ENCODE measurements at regions not wholly inside any gene's neighbourhood (a gene's known extent, or its start where the extent isn't known, plus 50 kb on each side); places are given as distances from the start of the nearest gene placed in this dataset.

DNA sequence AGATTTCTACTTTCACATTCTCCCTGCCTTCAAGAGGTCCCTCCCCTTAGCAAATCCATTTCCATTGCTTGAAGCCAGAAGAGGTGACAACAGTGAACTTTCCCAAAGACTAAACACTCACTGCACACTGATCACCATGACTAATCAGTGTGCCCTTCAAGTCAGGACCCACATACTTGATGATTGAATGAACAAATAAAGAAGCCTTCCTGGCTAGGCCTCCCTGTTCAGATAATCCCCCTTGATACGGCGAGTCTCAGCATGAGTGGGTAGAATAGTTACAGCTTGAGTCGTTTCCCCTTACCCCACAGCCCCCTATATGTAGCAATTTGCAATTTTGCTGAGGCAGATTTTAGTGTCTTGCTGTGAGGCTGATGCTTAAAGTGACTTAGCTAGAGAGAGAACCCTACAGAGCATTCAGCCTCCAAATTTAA lies 102.2 kb downstream of the UNC5CL start:
- no peak for DNase-seq

DNA sequence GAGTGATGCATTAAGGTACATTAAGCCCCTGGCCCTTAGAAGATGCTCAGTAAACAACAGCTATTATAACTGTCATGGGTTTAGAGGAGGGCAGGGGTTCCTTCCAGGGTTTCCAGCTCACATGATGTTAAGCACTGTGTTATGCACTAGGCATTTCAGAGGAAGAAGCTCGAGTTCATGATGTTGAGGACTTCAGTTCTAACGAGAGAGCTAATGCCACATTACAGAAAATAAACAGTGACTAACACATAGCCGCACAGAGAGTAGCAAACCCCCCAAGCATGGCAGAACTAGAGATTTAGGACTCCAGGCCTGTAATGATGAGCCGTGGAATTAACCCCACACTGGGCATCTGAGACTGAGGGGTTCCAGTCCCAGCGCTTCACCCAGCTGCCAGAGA lies 105.2 kb downstream of the UNC5CL start:
- no peak for DNase-seq

DNA sequence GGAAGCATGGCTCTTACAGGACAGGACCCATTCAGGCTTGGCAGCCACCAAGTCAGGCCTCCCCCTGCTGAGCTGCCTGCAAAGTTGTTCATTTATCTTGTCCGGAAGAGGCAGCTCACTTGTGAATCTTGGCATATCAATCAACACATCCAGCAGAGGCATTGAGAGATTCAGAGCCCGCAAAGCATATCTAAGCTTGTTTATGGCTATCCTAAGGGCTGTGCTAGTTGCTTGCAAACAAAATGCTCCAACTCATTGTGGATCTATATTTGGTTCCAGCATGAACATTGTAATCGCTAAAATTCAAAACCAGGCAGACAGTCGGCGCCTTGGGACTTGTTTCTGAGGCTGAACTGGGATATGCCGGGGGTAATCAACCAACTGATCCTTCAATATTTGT lies 106.1 kb downstream of the UNC5CL start:
- no peak for DNase-seq

DNA sequence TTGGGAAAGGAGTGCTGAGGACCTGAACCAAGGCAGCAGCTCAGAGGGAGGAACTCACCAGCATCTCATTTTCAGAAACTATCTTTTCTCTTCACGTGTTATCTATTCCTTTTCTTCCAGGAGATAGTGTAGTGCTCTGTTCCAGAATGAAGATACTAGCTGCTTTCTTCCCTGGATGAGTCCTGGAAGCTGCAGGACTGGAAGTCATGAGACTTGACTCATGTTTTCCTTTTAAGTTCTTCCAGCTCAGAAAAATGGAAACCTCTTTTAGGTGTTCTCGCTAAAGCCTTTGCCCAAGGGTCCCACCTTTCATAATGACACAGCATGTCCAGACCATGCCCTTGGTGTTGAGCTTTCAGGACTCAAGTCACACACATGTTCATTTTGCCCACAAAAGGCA lies 106.7 kb downstream of the UNC5CL start:
- DNase-seq: no peak

DNA sequence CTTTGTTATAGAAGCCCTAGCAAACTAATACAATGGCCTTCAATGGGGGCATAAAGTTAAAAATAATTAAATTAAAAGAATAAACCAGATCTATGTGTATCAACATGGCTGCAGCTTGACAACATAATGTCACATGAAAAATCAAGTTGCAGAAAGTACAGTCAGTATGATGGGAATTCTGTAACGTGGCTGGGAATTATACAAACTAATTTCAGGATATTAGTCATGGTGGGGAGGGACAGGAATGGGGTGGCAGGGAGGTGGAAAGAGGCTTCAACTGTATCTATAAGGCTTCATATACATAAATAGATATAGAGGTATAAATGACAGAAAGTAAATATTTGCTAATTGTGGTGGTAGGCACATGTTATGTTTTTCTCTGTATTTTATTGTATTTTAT lies 107.1 kb downstream of the UNC5CL start:
- no peak for DNase-seq

DNA sequence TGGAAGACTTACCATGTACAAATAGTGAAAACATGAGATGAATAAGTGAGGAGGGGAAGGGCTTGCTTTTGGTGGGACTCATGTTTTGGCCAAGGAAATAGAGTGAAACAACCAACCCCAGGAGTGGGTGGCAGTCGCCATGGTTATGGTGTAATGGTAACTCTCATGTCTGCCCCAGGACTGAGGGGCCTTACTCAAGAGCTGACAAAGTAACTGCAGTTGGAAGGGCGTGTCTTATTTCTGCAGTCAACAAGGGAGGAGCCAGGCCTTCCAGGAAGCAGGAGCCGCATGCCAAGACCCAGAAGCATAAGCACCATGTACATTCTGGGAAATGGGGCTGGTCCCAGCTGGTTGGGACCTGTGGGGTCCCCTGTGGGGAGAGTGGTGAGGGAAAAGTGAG lies 108.5 kb downstream of the UNC5CL start:
- DNase-seq: no peak

DNA sequence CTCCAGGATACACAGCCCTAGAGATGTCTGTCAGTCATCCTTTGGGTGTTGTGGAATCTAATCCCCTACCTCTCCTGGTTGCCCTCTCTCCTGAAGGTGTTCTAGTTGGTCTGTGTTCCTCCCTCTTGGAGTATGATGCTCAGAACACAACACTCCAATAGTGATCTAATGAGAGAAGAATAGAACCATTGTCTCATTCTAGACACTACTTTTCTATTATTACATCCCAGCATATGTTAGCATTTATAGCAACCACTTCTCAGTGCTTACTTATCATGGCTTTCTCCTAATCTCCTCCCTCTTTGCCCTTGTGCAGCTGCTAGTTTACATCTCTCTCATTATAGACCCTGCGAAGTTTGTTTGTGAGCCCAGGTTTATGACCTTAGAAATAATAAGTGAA lies 109.0 kb downstream of the UNC5CL start:
- no peak for DNase-seq

DNA sequence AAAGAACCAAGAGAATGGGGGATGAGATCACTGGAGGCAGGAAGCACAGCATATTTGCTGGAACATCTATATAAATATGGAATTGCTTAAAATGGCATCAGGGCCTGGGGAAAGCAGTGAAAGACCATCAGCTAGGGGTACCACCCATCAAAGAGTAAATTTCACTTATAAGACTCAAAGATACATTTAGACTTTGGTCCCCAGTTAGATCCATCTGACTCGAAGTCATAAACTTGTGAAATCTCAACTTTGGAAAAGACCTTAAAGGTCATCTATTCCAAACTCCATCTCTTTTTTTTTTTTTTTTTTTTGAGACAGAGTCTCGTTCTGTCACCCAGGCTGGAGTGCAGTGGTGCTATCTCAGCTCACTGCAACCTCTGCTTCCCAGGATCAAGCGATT lies 109.8 kb downstream of the UNC5CL start:
- DNase-seq: no peak

DNA sequence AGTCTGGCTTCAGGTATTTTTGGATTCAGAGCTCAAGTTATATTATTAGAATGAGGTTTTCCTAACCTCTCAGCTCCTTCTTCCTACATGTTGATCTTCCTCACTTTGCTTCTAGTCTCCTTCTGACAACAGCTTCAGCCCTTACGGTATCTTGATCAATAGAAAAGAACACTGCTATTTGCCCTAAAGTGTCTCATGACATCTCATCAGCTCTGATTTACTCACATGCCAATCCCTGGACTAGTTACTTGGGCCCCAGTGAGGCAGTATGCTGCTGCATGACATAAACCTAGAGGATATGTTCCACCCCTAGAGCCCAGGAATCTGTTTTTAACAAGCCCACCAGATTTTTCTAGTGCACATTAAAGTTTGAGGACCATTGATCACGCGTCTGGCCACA lies 110.3 kb downstream of the UNC5CL start:
- DNase-seq: no peak

DNA sequence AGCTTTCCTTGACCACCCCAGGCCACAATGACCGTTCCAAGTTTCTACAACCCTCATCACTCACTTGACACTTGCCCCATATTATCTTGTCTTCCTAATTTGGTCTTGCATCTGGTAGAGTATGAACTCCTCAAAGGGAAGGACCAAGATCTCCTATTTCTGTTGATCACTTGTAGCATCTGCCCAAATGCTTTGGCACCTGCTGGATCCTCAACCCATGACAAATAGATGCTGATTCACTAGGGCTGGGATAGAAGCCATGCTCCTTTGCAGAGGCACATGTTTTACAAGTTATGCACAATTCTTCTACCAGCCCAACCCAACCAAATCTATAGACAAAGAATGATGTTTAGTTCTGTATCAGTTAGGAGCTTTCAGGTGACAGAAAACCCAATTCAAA lies 110.7 kb downstream of the UNC5CL start:
- no peak for DNase-seq

DNA sequence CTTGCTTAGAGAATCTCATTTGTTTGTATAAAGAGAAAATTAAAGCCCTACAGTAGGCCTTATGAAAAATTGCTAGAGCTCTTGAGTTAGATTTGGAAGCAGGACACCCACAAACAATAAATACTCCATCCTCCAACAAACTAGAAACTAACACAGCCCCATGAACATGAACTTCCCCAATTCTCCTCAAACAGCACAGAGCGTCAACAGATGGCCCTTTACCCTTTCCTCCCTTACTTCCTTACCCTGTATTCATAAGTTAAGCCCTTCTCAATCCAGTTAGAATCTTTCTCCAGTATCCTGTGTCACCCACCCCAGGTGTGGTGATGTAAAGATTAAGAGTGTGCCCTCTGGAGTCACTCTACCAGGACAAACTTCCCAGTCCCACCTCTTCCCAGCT lies 113.7 kb downstream of the UNC5CL start:
- DNase-seq: no peak

DNA sequence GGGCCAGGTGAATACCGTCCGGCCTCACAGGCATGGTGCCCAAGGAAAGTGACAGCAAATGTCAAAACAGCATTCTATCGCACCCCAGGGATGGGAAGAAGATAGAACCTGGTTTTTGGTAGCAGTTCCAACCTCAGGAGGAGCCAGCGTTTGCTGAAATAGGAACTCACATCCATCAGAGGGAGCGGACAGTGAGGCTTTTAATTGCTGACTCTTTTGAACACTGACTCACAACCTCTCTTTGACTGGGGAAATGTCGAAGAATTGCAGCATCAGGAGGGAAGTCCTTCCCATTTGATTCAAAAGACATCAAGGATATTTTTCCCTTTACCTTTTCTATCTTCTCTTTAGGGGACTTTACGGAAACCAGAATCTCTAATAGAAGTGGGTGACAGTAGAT lies 114.2 kb downstream of the UNC5CL start:
- DNase-seq: no peak

DNA sequence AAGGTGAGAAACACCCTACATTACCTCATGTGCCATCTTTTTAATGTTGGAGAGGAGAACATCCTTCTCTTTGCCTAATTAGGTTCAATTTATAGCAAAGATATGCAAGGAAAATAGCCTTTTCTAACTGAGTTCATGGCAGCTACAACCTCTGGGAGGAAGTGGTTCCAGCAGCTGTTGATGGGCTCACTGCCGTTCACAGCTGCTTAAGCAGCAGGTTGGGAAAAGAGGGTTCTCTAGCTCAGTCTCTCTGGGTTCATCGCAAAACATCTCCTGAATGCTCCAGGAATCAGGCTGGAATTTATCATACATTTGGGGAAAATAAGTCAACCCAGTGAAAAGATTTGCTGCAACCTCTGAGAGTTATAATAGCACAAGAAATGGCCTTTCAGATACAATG lies 115.1 kb downstream of the UNC5CL start:
- no peak for DNase-seq

DNA sequence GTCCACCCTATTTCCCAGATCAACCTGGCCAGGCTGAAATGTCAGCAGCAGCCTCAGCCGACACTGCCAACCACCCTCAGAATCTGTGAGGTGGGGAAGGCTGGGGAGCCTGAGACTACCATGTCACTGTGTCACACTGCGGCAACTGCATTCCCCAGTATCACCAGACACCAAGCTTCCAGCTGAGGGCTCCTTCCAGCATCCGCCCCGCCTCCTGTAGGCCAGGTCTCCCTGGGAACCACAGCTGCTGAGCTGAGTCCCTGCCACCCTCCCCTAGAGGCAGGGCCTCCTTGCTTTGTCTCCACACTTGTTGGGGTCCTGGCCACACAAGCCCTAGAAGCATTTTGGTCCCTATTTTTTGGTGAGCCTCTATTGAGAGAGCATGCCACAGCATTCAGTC lies 115.7 kb downstream of the UNC5CL start:
- DNase-seq: no peak

DNA sequence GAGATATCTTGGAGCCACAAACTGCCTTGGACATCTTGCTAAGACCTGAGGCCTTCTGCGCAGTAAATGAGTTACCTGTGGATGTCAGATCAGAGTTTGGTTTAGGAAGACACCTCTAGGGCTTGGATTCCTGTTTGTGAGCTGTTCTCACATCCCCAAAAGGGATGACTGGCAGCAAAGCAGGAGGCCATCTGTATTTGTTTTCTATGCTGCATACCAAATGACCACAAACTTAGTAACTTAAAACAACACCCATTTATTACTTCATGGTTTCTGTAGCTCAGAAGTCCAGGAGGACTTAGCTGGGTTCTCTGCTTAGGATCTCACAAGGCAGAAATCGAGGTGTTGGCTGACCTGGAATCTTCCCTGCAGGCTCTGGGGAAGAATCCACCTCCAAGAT lies 116.7 kb downstream of the UNC5CL start:
- DNase-seq: no peak

DNA sequence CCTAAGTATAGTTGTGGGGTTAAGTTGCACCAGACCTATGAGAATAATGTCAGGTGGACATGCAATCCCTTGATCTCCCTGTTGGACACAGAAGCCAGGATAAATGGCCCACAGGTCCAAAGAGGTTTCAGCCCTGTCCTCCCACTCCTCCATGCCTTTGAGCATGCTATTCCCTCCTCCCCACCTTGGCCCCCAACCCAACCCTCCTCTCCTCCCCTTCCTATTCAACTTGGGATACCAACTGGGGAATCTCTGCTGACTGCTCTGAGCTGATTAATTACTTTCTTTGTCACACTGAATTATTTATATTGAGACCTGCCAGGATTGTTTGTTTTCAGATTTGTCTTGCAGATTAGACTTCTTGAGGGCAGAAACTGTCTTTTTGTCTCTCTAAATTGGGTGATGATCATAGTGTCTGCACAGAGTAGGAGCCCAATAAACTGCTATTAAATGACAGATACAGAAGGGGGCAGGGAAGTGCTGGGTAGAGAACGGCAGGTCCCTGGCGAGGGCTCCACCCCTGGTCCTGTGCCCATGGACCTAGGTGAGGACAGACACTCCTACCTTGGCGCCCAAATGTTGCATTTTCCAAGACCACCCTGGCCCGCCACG lies 120.9 kb downstream of the UNC5CL start:
- no peak for DNase-seq

DNA sequence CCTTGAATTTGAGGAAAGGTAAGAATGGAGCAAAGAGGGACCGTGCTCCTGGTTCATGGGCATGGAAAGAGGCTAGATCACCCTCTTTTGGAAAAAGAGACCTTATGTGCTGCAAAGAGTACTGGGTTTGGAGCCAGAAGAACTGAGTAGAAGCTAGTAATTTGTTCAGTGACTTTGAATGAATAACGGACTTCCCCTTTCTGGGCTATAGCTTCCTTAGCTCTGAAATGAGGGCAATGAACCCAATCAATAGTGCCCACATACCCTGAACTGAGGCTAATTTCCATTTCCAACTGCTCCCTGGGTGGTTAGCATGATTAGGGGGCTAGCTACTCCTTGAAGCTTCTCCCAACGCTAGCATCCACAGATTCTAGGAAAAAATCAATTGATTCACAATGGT lies 121.4 kb downstream of the UNC5CL start:
- DNase-seq: no peak

DNA sequence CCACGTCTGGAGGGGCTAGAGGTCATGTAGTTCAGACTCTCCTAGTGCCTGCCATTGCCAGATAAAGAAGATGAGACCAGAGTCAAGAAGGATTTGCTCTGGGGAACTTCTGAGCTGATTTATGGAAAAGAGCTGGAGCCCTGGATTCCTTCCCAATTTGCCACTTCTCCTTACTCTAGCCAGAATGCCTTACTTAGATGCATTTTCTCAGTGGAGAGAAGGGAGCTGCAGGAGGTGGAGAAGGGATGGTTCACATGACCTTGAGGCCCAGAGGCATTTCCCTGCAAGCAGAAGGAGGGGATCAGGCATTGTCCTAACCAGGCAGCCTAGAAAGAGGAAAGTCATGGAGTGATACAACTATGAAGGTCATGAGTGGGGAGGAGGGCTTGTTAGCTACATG lies 122.2 kb downstream of the UNC5CL start:
- DNase-seq: no peak

DNA sequence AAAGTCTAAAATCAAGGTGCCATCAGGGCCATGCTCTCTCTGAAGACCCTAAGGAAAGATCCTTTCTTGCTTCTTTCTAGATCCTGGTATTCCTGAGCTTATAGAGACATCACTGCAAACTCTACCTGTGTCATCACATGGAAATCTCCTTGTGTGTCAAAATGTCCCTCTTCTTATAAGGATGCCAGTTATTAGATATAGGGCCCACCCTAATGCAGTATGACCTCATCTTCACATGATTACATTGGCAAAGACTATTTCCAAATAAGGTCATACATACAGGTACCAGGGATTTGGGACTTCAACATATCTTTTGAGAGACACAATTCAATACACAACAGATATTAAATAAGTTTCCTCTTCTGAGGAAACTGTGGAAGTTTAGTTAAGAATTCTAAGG lies 123.9 kb downstream of the UNC5CL start:
- DNase-seq: no peak

DNA sequence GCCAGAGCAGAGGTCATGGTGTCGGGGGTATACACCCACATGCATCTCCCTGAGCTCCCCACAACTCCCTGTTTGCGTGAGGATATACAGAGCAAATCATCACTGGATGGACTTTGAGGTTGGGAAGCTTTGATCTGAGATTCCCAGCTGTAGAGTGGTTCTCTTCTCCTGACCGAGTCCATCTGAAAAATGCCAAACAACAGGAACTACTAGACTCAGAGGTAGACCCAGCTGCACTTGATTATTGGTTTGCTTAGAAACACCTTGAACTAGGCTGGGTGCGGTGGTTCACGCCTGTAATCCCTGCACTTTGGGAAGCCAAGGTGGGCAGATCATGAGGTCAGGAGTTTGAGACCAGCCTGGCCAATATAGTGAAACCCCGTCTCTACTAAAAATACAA lies 125.0 kb downstream of the UNC5CL start:
- no peak for DNase-seq

DNA sequence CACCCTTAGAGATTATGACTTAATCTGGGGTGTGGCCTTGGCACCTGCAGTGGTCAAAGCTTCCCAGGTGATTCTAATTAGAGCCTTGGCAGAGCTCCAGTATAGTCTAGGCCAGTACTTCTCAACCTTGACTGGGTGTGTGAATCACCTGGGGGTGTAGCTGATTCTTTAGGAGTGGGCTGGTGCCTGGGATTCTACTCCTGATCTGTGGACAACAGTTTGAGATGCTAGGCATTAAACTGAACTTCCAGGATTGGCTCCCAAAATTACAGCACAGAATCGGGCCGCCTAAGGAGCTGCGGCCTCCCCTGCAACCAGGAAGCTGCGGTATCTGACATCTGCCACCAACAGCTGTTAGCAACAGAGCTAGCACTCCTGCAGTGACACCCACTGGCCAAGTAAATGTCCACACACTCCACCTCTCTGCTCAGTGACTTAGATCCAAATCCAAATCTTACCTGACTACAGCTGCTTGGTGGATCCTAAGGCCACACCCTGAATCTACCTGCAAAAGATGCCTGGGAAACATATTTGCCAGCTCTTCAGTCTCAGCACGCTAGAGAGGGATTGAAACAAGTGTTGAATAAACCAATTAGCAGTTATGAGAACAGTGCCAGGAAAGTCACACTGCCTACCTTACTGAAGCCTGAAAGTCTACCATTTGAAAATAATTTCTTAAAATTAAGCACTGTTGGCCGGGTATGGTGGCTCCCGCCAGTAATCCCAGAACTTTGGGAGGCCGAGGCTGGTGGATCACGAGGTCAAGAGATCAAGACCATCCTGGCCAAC lies 126.7 kb downstream of the UNC5CL start:
- no peak for DNase-seq

DNA sequence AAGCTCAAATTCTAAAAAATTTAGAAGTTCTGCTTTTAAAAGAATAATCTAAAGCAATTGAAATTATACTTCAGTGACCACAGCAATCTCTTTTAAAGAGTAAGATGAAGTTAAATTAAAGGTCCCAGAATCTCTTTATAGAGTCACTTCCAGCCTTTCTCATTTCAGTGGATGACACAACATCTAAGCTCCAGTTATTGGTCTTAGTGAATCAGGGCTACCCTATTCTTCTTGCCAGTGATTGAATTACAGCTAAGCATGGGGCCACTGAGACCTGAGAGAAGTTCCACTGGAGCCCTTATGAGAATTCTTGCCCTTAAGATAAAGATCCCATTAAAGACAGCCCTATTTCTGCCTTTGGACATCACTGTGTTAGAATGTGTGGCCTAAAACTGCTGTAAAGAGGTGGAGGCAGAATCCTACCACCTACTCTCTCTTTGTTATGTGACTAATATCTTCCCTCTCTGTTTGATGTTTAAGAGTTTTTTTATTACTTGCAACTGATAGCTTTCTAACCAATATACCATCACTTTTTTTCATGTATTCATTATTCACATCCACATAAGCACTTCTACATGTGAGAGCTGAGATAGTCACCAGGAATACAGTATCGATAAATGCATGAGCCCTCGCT lies 128.6 kb downstream of the UNC5CL start:
- DNase-seq: no peak

DNA sequence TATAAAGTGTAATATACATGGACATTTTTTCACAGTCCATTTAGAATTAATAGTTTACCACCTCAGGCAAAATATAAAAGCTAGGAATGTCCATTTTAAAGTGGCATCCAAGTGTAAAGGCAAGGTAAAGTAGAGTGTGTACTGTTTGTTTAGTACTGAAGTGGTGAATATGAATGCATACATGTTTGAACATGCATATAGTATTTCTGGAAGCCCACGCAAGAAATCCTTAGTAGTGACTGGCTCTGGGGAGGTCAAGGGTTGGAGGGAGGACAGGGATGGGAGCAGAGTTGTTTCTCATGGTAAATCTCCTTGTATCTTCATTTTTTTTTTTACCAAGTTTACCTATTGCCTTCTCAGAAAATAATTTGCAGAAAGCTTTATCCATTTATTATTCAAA lies 129.2 kb downstream of the UNC5CL start:
- DNase-seq: no peak

DNA sequence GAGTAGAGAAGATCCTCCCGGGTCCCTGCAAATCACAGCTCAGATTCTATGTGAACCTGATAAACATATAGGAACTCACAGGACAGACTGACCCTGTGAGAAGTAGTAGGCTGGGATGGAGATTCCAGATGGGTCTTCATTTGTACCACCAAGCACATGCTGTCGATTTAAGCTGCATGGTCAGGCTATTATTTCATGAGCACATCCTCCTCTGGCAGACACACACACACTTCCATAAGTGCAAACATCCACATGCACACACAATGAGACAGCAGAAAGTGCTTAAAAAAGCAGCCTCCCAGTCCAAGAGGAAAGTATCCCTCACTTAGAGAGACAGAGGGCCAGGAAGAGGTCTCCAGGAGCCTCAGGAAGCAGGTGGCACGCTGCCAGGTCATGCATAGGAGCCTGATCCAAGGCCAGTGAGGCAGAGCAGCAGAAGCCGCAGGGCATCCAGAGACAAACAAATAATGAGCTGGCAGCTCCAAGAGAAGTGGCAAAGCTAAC lies 131.8 kb downstream of the UNC5CL start:
- no peak for DNase-seq
